HG03442 (cell line): ENCODE measurements at regions not wholly inside any gene's neighbourhood (a gene's known extent, or its start where the extent isn't known, plus 50 kb on each side); places are given as distances from the start of the nearest gene placed in this dataset.

Experiments used
- ATAC-seq: cut with Tn5 transposase; IDR thresholded peaks from one replicate; pipeline ENCODE4 v1.9.1; 2021; ENCODE audit warnings: mild to moderate bottlenecking, moderate library complexity; ENCODE audit not compliant: unreplicated experiment

GRCh38 chr18:77439888-77440287, 190.2 kb downstream of the GALR1 start:
- ATAC-seq, result no peak

GRCh38 chr18:77442393-77442792, 192.7 kb downstream of the GALR1 start:
- ATAC-seq, result no peak

- ATAC-seq, result no peak
These were observed 194.7 kb downstream of the GALR1 start for GRCh38 chr18:77444385-77444784.

GRCh38 chr18:77448046-77448445, 198.4 kb downstream of the GALR1 start:
- no peak for ATAC-seq

- ATAC-seq, result no peak
These were observed 205.4 kb downstream of the GALR1 start for GRCh38 chr18:77455004-77455403.

GRCh38 chr18:77457681-77458080, 208.0 kb downstream of the GALR1 start:
- no peak for ATAC-seq

GRCh38 chr18:77461062-77461688, 211.5 kb downstream of the GALR1 start:
- no peak for ATAC-seq

GRCh38 chr18:77464917-77465316, 215.3 kb downstream of the GALR1 start:
- ATAC-seq, result no peak

GRCh38 chr18:77466890-77467289, 217.2 kb downstream of the GALR1 start:
- no peak for ATAC-seq

- no peak for ATAC-seq
These were observed 219.5 kb downstream of the GALR1 start for GRCh38 chr18:77469131-77469530.

- no peak for ATAC-seq
These were observed 221.1 kb downstream of the GALR1 start for GRCh38 chr18:77470569-77471413.

- ATAC-seq, result no peak
These were observed 222.9 kb downstream of the GALR1 start for GRCh38 chr18:77472509-77472908.

- no peak for ATAC-seq
These were observed 229.2 kb downstream of the GALR1 start for GRCh38 chr18:77478646-77479442.

- ATAC-seq, result no peak
These were observed 231.9 kb downstream of the GALR1 start for GRCh38 chr18:77481541-77481940.

- no peak for ATAC-seq
These were observed 232.8 kb downstream of the GALR1 start for GRCh38 chr18:77482190-77483085.

GRCh38 chr18:77486985-77487384, 237.3 kb downstream of the GALR1 start:
- ATAC-seq, result no peak

- ATAC-seq, result no peak
These were observed 238.5 kb downstream of the GALR1 start for GRCh38 chr18:77487951-77488740.

GRCh38 chr18:77495079-77495478, 245.4 kb downstream of the GALR1 start:
- no peak for ATAC-seq

- ATAC-seq, result no peak
These were observed 246.5 kb downstream of the GALR1 start for GRCh38 chr18:77495982-77496690.
